ENCODE measurements at regions not wholly inside any gene's neighbourhood (a gene's known extent, or its start where the extent isn't known, plus 50 kb on each side); places are given as distances from the start of the nearest gene placed in this dataset.

DNA sequence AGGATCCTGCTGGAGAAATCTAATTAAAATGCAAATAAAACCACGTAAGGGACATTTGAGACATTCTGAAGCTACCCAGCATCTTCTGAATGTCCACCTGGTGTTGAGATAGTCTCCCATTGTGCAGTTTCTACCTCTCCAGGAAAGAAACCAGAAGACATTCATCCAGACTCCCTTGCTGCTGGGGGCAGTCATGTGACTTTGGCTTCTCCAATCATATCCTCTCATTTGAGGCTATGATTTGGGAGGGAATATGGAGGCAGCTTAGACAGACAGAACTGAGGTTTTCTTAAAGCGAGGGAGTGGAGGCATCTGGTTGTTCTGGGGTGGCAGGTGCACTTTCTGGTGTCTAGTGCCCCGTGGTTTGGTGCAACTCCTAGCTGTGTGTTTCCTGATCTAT is 315.2 kb upstream of the SULF2 start:
- TF ChIP-seq, protein P1, sequence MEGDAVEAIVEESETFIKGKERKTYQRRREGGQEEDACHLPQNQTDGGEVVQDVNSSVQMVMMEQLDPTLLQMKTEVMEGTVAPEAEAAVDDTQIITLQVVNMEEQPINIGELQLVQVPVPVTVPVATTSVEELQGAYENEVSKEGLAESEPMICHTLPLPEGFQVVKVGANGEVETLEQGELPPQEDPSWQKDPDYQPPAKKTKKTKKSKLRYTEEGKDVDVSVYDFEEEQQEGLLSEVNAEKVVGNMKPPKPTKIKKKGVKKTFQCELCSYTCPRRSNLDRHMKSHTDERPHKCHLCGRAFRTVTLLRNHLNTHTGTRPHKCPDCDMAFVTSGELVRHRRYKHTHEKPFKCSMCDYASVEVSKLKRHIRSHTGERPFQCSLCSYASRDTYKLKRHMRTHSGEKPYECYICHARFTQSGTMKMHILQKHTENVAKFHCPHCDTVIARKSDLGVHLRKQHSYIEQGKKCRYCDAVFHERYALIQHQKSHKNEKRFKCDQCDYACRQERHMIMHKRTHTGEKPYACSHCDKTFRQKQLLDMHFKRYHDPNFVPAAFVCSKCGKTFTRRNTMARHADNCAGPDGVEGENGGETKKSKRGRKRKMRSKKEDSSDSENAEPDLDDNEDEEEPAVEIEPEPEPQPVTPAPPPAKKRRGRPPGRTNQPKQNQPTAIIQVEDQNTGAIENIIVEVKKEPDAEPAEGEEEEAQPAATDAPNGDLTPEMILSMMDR (conservative IDR thresholded peaks at IDR 0.05) = no peak
- Mint-ChIP-seq H3K27ac (ENCODE audit: unreplicated experiment) (no peak overlapping the region), H3K27me3 (ENCODE audit: low read depth) (peaks cover 3% of the 10 kb centered on the region), H3K9me3 (no peaks in the 10 kb centered on the region), H3K36me3 (ENCODE audit: low read depth) (no peaks in the 10 kb centered on the region), H3K4me1 (no peaks in the 10 kb centered on the region), H3K4me3 (no peak overlapping the region)
- no peak for DNase-seq (ENCODE audit: low read depth, low spot score)

DNA sequence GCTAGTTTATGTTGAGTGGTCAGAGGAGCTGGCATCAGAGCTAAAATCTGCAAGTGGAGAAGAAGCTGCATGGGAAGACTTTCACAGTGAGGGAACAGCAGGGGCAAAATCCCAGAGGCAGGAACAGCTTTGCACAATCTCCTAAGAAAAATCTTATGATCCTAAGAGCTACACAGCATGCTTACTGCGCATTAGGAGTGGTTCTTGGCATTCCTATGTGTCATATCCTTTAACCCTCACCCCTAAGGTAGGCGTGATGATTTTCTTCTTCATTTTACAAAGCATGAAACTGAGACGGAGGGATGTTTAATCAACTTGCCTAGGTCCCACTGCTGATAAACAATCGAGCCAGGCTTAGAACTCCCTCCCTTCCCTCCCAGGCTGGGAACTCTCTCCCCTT is 313.6 kb upstream of the SULF2 start:
- no peak for DNase-seq (ENCODE audit: low read depth, low spot score)
- TF ChIP-seq, protein P1 (conservative IDR thresholded peaks at IDR 0.05) = no peak
- Mint-ChIP-seq H3K27me3 (ENCODE audit: low read depth) (peaks cover 3% of the 10 kb centered on the region), H3K4me3 (no peak overlapping the region), H3K27ac (ENCODE audit: unreplicated experiment) (no peak overlapping the region), H3K36me3 (ENCODE audit: low read depth) (no peaks in the 10 kb centered on the region), H3K4me1 (peaks cover 8% of the 10 kb centered on the region), H3K9me3 (peaks cover 2% of the 10 kb centered on the region)

DNA sequence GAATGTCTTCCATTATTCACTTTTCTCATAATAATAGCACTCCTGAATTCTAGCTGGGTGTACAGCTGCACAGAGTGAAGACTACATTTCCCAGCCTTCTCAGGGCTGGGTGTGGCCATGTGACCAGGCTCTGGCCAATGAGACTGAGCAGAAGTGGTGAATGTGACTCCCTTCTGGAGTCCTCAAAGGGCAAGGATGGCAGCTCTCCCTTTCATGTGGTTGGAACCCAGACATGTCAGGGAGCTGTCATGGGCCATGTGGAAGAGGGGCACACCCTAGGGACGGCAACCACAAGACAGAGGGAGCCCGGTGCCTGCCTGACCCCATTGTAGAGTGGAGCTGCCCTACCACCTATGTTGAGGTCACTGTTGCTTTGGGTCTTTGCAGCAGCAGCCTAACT is 312.8 kb upstream of the SULF2 start:
- Mint-ChIP-seq H3K27me3 (ENCODE audit: low read depth) (peaks cover 3% of the 10 kb centered on the region), H3K27ac (ENCODE audit: unreplicated experiment) (no peak overlapping the region), H3K9me3 (peaks cover 2% of the 10 kb centered on the region), H3K36me3 (ENCODE audit: low read depth) (no peaks in the 10 kb centered on the region), H3K4me1 (peaks cover 8% of the 10 kb centered on the region), H3K4me3 (no peak overlapping the region)
- no peak for DNase-seq (ENCODE audit: low read depth, low spot score)
- TF ChIP-seq, protein P1 (conservative IDR thresholded peaks at IDR 0.05) = no peak

DNA sequence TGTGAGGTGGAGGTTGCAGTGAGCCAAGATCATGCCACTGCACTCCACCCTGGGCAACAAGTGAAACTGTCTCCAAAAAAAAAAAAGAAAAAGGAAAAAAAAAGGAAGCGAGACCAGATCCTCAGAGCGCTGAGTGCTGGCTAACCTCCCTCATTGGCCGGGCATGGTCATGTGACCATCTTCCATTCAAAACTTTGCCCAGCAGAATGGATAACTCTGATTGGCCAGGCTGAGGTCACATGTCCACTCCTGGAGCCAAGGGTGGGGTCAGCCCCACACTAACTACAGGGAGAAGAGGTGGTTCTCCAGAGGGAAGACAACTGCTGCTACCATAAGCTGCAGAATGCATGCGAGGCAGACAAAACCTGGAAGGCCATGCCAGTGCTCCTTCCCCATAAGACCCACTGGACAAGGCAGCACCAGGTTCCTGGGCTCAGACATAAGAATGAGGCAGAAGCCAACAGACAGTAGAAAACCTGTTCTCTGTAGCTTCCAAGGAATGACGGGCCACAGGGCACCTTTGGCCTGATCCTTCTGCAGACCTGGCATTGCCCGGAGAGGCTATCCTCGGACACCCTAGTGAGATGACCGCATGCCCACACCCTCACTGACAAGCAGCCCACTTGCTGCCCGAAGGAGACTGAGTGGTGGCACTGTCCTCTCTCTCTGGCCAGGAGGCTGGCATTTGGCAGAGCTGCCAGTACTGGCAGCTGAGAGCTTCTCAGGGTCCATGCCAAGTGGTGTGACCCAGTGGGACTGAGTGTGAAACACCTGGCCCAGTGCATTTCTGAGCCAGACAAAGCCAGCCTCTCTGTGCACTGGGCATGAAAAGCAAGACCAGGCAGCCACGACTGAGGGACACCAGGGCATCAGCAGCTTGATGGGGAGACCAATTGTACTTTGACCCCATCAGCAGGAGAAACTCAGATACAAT is 311.9 kb upstream of the SULF2 start:
- no peak overlapping the region for H3K27ac Mint-ChIP-seq (ENCODE audit: unreplicated experiment)
- H3K27me3 Mint-ChIP-seq (ENCODE audit: low read depth) = peaks cover 3% of the 10 kb centered on the region
- DNase-seq (ENCODE audit: low read depth, low spot score) = no peak
- no peak overlapping the region for H3K4me3 Mint-ChIP-seq
- peaks cover 8% of the 10 kb centered on the region for H3K4me1 Mint-ChIP-seq
- TF ChIP-seq, protein P1 (conservative IDR thresholded peaks at IDR 0.05) = no peak
- no peaks in the 10 kb centered on the region for H3K36me3 Mint-ChIP-seq (ENCODE audit: low read depth)
- H3K9me3 Mint-ChIP-seq = peaks cover 2% of the 10 kb centered on the region

DNA sequence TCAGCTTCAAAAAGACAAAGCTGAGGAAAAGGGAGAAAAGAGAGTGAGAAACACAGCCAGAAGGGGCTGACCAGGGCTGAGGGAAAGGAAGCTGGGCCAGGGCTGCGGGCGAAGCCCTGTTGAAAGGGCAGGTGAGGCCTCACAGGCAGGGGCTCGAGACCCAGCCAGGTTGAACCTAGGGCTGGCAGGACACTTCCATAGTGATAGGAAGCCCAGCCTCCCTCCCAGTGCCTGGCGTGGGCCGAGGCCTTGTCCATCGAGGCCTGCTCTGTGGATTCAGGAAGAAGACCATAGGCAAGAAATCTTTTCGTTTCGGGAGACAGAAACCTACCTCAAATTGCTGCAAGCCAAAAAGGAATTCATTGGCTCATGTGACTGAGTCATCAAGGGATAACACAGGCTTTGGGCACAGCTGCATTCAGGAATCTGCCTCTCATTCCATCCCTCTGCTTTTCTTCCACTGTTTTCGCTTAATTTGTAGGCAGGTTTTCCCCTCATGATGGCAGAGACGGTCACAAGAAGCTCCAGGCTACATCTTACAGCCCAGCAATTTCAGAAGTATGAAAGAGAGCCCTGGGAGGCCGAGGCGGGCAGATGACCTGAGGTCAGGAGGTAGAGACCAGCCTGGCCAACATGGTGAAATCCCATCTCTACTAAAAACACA is 311.1 kb upstream of the SULF2 start:
- TF ChIP-seq, protein P1 (conservative IDR thresholded peaks at IDR 0.05) = no peak
- Mint-ChIP-seq H3K4me1 (peaks cover 8% of the 10 kb centered on the region), H3K9me3 (peaks cover 2% of the 10 kb centered on the region), H3K4me3 (no peak overlapping the region), H3K36me3 (ENCODE audit: low read depth) (no peaks in the 10 kb centered on the region), H3K27ac (ENCODE audit: unreplicated experiment) (no peak overlapping the region), H3K27me3 (ENCODE audit: low read depth) (peaks cover 3% of the 10 kb centered on the region)
- DNase-seq (ENCODE audit: low read depth, low spot score) = no peak
